Liver (tissue), 7 donors: ENCODE measurements at regions not wholly inside any gene's neighbourhood (a gene's known extent, or its start where the extent isn't known, plus 50 kb on each side); places are given as distances from the start of the nearest gene placed in this dataset.

Experiments used
- DNase-seq: peaks from one replicate; pipeline ENCODE4 v3.0.0-alpha.2; 2017; ENCODE audit warnings: low spot score
- H3K27ac ChIP-seq, 2 donors: one replicate each; pipeline ENCODE4 v1.7.0; 2013; ENCODE audit warnings: inconsistent platforms in 2 of 2, low read length in 2 of 2, control low read depth in 1 of 2, low read depth in 1 of 2, mild to moderate bottlenecking in 1 of 2
- H3K27me3 ChIP-seq, 4 donors: one replicate each; pipeline versions ENCODE4 v1.6.1 to v1.7.0; 2013; ENCODE audit warnings: low read length in 3 of 4, inconsistent platforms in 1 of 4, mild to moderate bottlenecking in 1 of 4, moderate library complexity in 1 of 4; ENCODE audit not compliant: control insufficient read depth in 4 of 4, insufficient read depth in 4 of 4
- H3K36me3 ChIP-seq, 4 donors: one replicate each; pipeline versions ENCODE4 v1.6.1 to v1.7.0; 2013; ENCODE audit warnings: low read length in 3 of 4, mild to moderate bottlenecking in 3 of 4, low read depth in 1 of 4, moderate library complexity in 1 of 4; ENCODE audit not compliant: control insufficient read depth in 4 of 4, insufficient read depth in 3 of 4
- H3K4me1 ChIP-seq, 4 donors: one replicate each; pipeline versions ENCODE4 v1.6.1 to v1.7.0; 2013; ENCODE audit warnings: low read length in 3 of 4, mild to moderate bottlenecking in 3 of 4, moderate library complexity in 1 of 4; ENCODE audit not compliant: control insufficient read depth in 4 of 4, insufficient read depth in 4 of 4
- H3K4me3 ChIP-seq, 3 donors: one replicate each; pipeline versions ENCODE4 v1.6.1 to v1.7.0; 2013; ENCODE audit warnings: low read length in 3 of 3, control low read depth in 1 of 3, low read depth in 1 of 3, mild to moderate bottlenecking in 1 of 3
- H3K9ac ChIP-seq, 2 donors: one replicate each; pipeline ENCODE4 v1.7.0; 2013; ENCODE audit warnings: low read length in 2 of 2, mild to moderate bottlenecking in 2 of 2, moderate library complexity in 2 of 2, control low read depth in 1 of 2, low read depth in 1 of 2
- H3K9me3 ChIP-seq, 4 donors: one replicate each; pipeline versions ENCODE4 v1.6.1 to v1.7.0; 2013; ENCODE audit warnings: low read length in 3 of 4; ENCODE audit not compliant: control insufficient read depth in 4 of 4
- ATF3 ChIP-seq: IDR thresholded peaks from 2 replicates; pipeline ENCODE4 v1.6.1; 2016; ENCODE audit warnings: antibody characterized with exemption
- EGR1 ChIP-seq, 2 donors: IDR thresholded peaks; 2 replicates each; pipeline ENCODE4 v1.6.1; 2016 to 2018; ENCODE audit warnings: antibody characterized with exemption in 2 of 2, low read depth in 2 of 2
- FOXA1 ChIP-seq: IDR thresholded peaks from 2 replicates; pipeline ENCODE4 v1.6.1; 2016; ENCODE audit warnings: antibody characterized with exemption
- FOXA2 ChIP-seq: IDR thresholded peaks from 2 replicates; pipeline ENCODE4 v1.6.1; 2016; ENCODE audit warnings: antibody characterized with exemption
- GABPA ChIP-seq, 2 donors: IDR thresholded peaks in 1 of 2; conservative IDR thresholded peaks in 1 of 2; 2 replicates each; pipeline ENCODE4 v1.6.1; 2016; ENCODE audit warnings: antibody characterized with exemption in 2 of 2, mild to moderate bottlenecking in 1 of 2, moderate library complexity in 1 of 2
- MAX ChIP-seq: IDR thresholded peaks from 2 replicates; pipeline ENCODE4 v1.6.1; 2016; ENCODE audit warnings: antibody characterized with exemption
- NR2F2 ChIP-seq: IDR thresholded peaks from 2 replicates; pipeline ENCODE4 v1.6.1; 2016; ENCODE audit warnings: antibody characterized with exemption
- REST ChIP-seq: IDR thresholded peaks from 2 replicates; pipeline ENCODE4 v1.6.1; 2016; ENCODE audit warnings: antibody characterized with exemption, mild to moderate bottlenecking
- RXRA ChIP-seq, 2 donors: IDR thresholded peaks; 2 replicates each; pipeline ENCODE4 v1.6.1; 2017 to 2018; ENCODE audit warnings: antibody characterized with exemption in 2 of 2, mild to moderate bottlenecking in 1 of 2
- SP1 ChIP-seq: IDR thresholded peaks from 2 replicates; pipeline ENCODE4 v1.6.1; 2018; ENCODE audit warnings: antibody characterized with exemption, mild to moderate bottlenecking
- TAF1 ChIP-seq: conservative IDR thresholded peaks from 2 replicates; pipeline ENCODE4 v1.6.1; 2016; ENCODE audit warnings: antibody characterized with exemption, mild to moderate bottlenecking
- YY1 ChIP-seq: IDR thresholded peaks from 2 replicates; pipeline ENCODE4 v1.6.1; 2016; ENCODE audit warnings: antibody characterized with exemption, mild to moderate bottlenecking
- ZBTB33 ChIP-seq: IDR thresholded peaks from 2 replicates; pipeline ENCODE4 v1.6.1; 2016; ENCODE audit warnings: antibody characterized with exemption
- WGBS: extraction: QIAGEN DNeasy Blood & Tissue Kit; methylation state at CpG from one replicate; pipeline ENCODE4 v1.1.7; 2013; 5-methylcytosine and 5-hydroxymethylcytosine counted together
- donor health status: healthy.
- donor health status: healthy.
- donor health status: healthy.
- donor health status: healthy.

GRCh38 chr20:57988828-57989227 is 239.6 kb downstream of the ANKRD60 start:
- Histone ChIP-seq H3K27ac (no peak overlapping the region), H3K27me3 (peaks cover 0 to 2% (median 0%) of the 10 kb centered on the region in 4 donors), H3K36me3 (no peaks in the 10 kb centered on the region), H3K9ac (no peak overlapping the region), H3K4me1 (no peaks in the 10 kb centered on the region), H3K4me3 (no peak overlapping the region), H3K9me3 (no peaks in the 10 kb centered on the region)
- TF ChIP-seq FOXA1 (no peak), ATF3 (no peak), ZBTB33 (no peak), REST (no peak), GABPA (IDR thresholded peaks at IDR 0.05 in 1 of 2, conservative IDR thresholded peaks at IDR 0.05 in 1 of 2) (no peak), RXRA (IDR thresholded peaks at IDR 0.05) (no peak)
- no peak for DNase-seq
- WGBS = 75% methylated on average over 9 of the region's 9 CpGs

- H3K4me1 ChIP-seq = no peaks in the 10 kb centered on the region
- no peak overlapping the region for H3K9ac ChIP-seq
- no peak overlapping the region for H3K4me3 ChIP-seq
- no peak overlapping the region for H3K27ac ChIP-seq
- no peaks in the 10 kb centered on the region for H3K9me3 ChIP-seq
- TF ChIP-seq ZBTB33 (no peak), TAF1 (no peak), NR2F2 (no peak), GABPA (IDR thresholded peaks at IDR 0.05 in 1 of 2, conservative IDR thresholded peaks at IDR 0.05 in 1 of 2) (no peak), FOXA2 (no peak), YY1 (no peak), ATF3 (no peak), SP1 (no peak), MAX (no peak), EGR1 (IDR thresholded peaks at IDR 0.05; ENCODE audit: low read depth in 2 of 2) (no peak)
- DNase-seq = no peak
- WGBS = 74% methylated on average over 3 of the region's 3 CpGs
- peaks cover 0 to 2% (median 0%) of the 10 kb centered on the region in 4 donors for H3K27me3 ChIP-seq
- no peaks in the 10 kb centered on the region for H3K36me3 ChIP-seq
Observed at GRCh38 chr20:57988422-57988821, 240.0 kb downstream of the ANKRD60 start.
